Thyroid gland (tissue), 4 donors: ENCODE measurements at regions not wholly inside any gene's neighbourhood (a gene's known extent, or its start where the extent isn't known, plus 50 kb on each side); places are given as distances from the start of the nearest gene placed in this dataset.

ENCODE experiments used
- CTCF ChIP-seq, 6 experiments: fragments of 200-600 bp in 3 of 6; fragments of 450-650 bp in 3 of 6; sonication (generic) in 3 of 6; IDR thresholded peaks; one replicate each; pipeline ENCODE4 v1.5.1; 2016 to 2019; ENCODE audit warnings: antibody characterized with exemption in 6 of 6, mild to moderate bottlenecking in 2 of 6, inconsistent platforms in 1 of 6, moderate library complexity in 1 of 6
- POLR2A ChIP-seq, 2 donors: fragments of 450-650 bp; IDR thresholded peaks; one replicate each; pipeline ENCODE4 v1.6.1; 2017; ENCODE audit warnings: antibody characterized with exemption in 2 of 2, mild to moderate bottlenecking in 2 of 2, moderate library complexity in 1 of 2

- TF ChIP-seq CTCF (IDR thresholded peaks at IDR 0.05) (no peak), POLR2A (IDR thresholded peaks at IDR 0.05) (no peak)
Measured at GRCh38 chr4:59565836-59566235, 1634.3 kb upstream of the ADGRL3 start.
